ENCODE measurements at regions not wholly inside any gene's neighbourhood (a gene's known extent, or its start where the extent isn't known, plus 50 kb on each side); places are given as distances from the start of the nearest gene placed in this dataset.

GRCh38 chr2:204086167-204086566 lies 149.6 kb downstream of the ICOS start:
- Mint-ChIP-seq H3K4me1 (peaks cover 3 to 7% of the 10 kb centered on the region in 2 experiments; a peak in 3 of 4 replicates), H3K4me3 (no peak overlapping the region), H3K27me3 (ENCODE audit: low read depth) (no peaks in the 10 kb centered on the region), H3K36me3 (ENCODE audit: insufficient read depth in 1 of 3, low read depth in 3 of 3) (no peaks in the 10 kb centered on the region), H3K27ac (no peak overlapping the region), H3K9me3 (no peaks in the 10 kb centered on the region; a peak in 1 of 5 replicates)
- Histone ChIP-seq H3K79me2 (ENCODE audit: insufficient read depth, low read length) (no peaks in the 10 kb centered on the region), H3K9ac (ENCODE audit: extremely low read depth, insufficient read length, low read length) (no peak overlapping the region), H2BK120ac (ENCODE audit: low read depth, low read length, poor library complexity, severe bottlenecking) (no peak overlapping the region), H3K18ac (ENCODE audit: insufficient read length, low read depth, low read length) (no peak overlapping the region), H3K27ac (ENCODE audit: insufficient read length, low read depth, low read length) (no peak overlapping the region), H3K23me2 (ENCODE audit: insufficient read length, low read depth, low read length, poor library complexity, severe bottlenecking) (no peaks in the 10 kb centered on the region), H2BK5ac (ENCODE audit: insufficient read length, low read length) (no peak overlapping the region), H3K14ac (ENCODE audit: insufficient read depth, low read length) (no peak overlapping the region), H2BK15ac (ENCODE audit: low read depth, low read length) (no peak overlapping the region), H3K23ac (ENCODE audit: insufficient read length, low read depth, low read length) (no peak overlapping the region), H3T11ph (ENCODE audit: low read length) (no peak overlapping the region), H4K91ac (ENCODE audit: insufficient read length, low read depth, low read length) (no peak overlapping the region), H4K8ac (replicated peaks; ENCODE audit: insufficient read length, low read depth, low read length) (no peak overlapping the region), H3K79me1 (ENCODE audit: insufficient read depth, low read depth, low read length, poor library complexity, severe bottlenecking) (no peaks in the 10 kb centered on the region), H3K4me2 (ENCODE audit: insufficient read depth, insufficient read length, low read length) (no peak overlapping the region), H2BK12ac (ENCODE audit: insufficient read length, low read depth, low read length) (no peak overlapping the region), H3K9me3 (ENCODE audit: control insufficient read depth, low read depth, low read length) (no peaks in the 10 kb centered on the region), H4K20me1 (ENCODE audit: control insufficient read depth, insufficient read depth, insufficient read length) (no peaks in the 10 kb centered on the region), H2BK20ac (ENCODE audit: low read depth, low read length, poor library complexity, severe bottlenecking) (no peak overlapping the region), H3K56ac (ENCODE audit: insufficient read length, low read depth, low read length) (no peak overlapping the region), H3K27me3 (ENCODE audit: insufficient read depth, low read length) (no peaks in the 10 kb centered on the region), H2AFZ (ENCODE audit: low read length) (no peak overlapping the region), H3K4ac (ENCODE audit: low read depth, low read length) (no peak overlapping the region), H2AK5ac (ENCODE audit: insufficient read length, low read length) (no peak overlapping the region), H3K4me1 (ENCODE audit: insufficient read depth, low read length) (no peaks in the 10 kb centered on the region), H4K5ac (ENCODE audit: insufficient read length, low read depth, low read length) (no peak overlapping the region)
- TF ChIP-seq CTCF (conservative IDR thresholded peaks at IDR 0.05), result no peak
- no CpG with 5 or more reads among the region's 1 CpG for WGBS (ENCODE audit: extremely low coverage, insufficient read length, low lambda C conversion rate)
- no peak for DNase-seq

All from H9 (cell line).